Keratinocyte (primary cell): ENCODE measurements at regions not wholly inside any gene's neighbourhood (a gene's known extent, or its start where the extent isn't known, plus 50 kb on each side); places are given as distances from the start of the nearest gene placed in this dataset.

Source experiments
- EZH2 ChIP-seq: IDR thresholded peaks from one replicate; pipeline ENCODE4 v1.6.1; 2012; ENCODE audit warnings: inconsistent platforms, mild to moderate bottlenecking, low read length, moderate library complexity
- TF ChIP-seq, protein P1 (sequence below), 3 experiments: IDR thresholded peaks in 1 of 3; conservative IDR thresholded peaks in 1 of 3; optimal IDR thresholded peaks in 1 of 3; 2 replicates in 2 of 3; 3 replicates in 1 of 3; pipeline versions ENCODE3 to v1.5.1; 2011; ENCODE audit warnings: low read length in 3 of 3, mild to moderate bottlenecking in 3 of 3, moderate library complexity in 2 of 3, control low read depth in 1 of 3, inconsistent platforms in 1 of 3; ENCODE audit not compliant: insufficient read depth in 2 of 3; ENCODE audit errors: extremely low read depth in 1 of 3

DNA sequence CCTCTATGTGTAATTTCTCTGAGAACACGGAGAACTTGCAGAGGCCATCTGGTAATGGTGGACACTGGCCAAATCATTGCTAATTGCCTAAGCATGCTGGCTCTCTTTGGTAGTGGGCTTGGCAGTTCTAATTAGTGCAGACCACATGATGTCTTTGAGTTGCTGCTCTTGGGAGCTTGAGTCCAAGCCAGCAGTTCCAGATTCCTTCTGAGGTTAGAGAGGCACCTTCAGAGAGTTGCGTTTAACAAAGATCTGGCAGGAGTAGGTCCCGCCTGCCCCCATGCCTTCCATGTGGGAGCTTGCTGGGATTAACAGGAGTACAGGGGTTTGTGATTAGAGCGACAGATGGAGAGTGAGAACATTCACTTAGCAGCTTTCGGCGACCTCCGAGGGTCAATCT, 449.0 kb upstream of the LMCD1 start:
- no peak for TF ChIP-seq EZH2
- TF ChIP-seq, protein P1, sequence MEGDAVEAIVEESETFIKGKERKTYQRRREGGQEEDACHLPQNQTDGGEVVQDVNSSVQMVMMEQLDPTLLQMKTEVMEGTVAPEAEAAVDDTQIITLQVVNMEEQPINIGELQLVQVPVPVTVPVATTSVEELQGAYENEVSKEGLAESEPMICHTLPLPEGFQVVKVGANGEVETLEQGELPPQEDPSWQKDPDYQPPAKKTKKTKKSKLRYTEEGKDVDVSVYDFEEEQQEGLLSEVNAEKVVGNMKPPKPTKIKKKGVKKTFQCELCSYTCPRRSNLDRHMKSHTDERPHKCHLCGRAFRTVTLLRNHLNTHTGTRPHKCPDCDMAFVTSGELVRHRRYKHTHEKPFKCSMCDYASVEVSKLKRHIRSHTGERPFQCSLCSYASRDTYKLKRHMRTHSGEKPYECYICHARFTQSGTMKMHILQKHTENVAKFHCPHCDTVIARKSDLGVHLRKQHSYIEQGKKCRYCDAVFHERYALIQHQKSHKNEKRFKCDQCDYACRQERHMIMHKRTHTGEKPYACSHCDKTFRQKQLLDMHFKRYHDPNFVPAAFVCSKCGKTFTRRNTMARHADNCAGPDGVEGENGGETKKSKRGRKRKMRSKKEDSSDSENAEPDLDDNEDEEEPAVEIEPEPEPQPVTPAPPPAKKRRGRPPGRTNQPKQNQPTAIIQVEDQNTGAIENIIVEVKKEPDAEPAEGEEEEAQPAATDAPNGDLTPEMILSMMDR (optimal IDR thresholded peaks at IDR 0.05 in 1 of 3, IDR thresholded peaks at IDR 0.05 in 1 of 3, conservative IDR thresholded peaks at IDR 0.05 in 1 of 3; ENCODE audit: extremely low read depth in 1 of 3, insufficient read depth in 2 of 3, low read length in 3 of 3), result no peak
